Ecto neural progenitor cell (in vitro differentiated cells): ENCODE measurements at regions not wholly inside any gene's neighbourhood (a gene's known extent, or its start where the extent isn't known, plus 50 kb on each side); places are given as distances from the start of the nearest gene placed in this dataset.
"Not testable (repeated sequence)": the region's sequence is repeated elsewhere in the genome, so short reads cannot be mapped to it uniquely, and the experiment has no call there.

Experiments used
- DNase-seq: peaks from one replicate; pipeline ENCODE4 v3.0.0-alpha.2; 2018; ENCODE audit warnings: low spot score

DNA sequence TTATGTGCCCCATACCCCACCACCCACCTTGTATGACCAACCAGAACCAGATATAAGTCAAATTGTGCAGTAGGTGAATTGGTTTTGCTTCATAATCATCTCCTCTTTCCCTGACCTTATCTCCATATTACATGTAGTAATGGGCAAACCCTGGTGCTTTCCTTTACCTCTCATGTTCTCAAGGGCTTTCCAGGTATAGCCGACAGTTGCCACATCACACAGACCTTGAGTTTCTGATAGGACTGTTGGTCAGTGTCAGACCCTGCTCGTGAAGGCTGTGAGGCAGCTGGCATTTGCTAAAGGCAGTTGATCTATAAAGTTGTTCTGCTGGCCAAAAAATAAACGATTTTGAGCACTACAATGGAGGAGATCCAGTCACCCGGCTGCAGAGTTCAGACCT is 145.9 kb downstream of the ALX1 start:
- DNase-seq, result no peak

DNA sequence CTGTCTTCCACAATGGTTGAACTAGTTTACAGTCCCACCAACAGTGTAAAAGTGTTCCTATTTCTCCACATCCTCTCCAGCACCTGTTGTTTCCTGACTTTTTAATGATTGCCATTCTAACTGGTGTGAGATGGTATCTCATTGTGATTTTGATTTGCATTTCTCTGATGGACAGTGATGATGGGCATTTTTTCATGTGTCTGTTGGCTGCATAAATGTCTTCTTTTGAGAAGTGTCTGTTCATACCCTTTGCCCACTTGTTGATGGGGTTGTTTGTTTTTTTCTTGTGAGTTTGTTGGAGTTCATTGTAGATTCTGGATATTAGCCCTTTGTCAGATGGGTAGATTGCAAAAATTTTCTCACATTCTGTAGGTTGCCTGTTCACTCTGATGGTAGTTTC is 153.1 kb downstream of the ALX1 start:
- not testable (repeated sequence) for DNase-seq

DNA sequence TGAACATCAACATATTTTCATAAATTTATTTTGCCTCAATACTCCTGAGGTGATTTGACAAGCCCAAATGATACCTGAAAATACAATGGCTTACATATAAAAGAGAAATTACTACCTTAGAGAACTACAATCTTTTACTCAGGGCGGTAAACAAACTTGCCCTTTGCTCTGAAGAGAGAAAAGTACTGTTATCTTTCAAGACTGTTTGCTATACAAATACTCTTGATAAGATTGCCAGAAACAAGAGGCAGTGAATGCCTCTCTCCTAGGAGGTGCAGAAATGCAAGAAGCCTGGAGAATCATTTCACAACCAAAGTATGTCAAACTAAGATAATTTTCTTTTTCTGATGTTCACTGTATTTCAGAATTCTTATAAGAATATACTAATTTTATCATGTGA is 160.3 kb downstream of the ALX1 start:
- DNase-seq, result no peak

DNA sequence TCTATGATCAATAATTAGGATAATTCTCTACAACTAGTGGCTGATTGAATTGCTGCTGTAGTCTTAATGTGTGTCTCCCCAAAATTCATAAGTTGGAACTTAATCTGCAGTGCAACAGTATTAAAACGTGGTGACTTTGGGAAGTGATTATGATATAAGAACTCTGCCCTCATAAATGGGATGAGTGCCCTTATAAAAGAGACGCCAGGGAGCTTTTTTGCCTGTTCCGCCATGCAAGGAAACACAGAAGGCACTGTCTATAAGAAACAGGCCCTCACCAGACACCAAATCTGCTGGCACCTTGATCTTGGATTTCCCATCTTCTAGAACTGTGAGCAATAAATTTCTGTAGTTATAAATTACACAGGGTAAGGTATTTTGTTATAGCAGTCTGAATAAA is 161.0 kb downstream of the ALX1 start:
- no peak for DNase-seq

DNA sequence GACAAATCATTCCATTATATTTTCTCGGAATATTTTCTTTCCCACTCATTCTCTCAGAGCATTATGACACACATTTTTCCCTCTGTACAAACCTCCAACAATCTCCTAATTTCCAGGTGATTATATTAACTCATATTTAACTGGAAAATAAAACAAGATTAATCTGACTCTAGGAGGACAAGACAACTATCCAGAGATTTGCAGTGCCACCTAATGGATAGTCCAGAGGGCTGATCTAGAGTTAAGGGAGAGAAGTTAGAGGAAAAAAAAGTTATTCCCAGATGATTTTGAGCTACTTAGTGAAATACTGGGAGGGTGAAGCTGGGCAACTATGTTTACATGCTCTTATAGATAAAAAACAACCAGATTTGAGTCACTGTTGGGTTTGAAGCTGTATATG is 161.7 kb downstream of the ALX1 start:
- no peak for DNase-seq

DNA sequence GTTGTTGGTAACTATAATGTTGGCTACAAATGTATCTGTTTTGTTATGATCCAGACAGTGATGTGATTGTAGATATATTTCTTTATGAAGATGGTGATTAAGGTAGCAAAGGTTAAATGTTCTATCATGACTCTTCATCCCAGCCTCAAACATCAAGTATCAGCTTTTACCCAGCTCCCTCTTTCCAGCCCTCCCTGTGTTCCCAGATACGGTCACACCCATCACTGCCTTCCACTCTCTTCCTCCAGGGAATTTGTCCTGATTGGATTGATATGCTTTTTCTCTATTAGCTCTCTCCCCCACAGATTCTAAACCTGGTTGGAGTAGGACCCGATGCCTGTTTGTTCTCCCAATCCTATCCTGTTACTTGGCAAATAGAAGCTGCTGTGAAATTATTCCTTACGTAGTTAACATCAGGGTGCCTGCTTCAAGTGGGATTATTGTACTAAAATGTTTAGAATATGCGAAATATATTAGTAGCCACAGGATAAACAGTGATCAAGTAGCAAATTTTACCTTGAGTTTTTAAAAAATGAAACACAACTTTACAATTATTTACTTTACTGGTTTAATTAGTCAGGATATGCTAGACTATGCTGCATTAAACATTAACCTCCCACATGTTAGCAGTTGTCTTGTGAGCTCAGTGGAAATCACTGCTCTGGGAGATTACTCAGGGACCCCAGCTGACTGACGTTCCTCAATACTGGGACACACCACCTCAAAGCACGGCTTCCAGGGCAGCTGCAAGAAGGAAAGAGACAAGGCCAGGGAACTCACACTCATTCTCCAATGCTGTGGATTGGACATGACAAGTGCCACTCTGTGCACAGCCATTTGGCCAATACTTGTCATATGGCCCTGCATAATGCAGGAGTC is 165.3 kb downstream of the ALX1 start:
- DNase-seq, result no peak

DNA sequence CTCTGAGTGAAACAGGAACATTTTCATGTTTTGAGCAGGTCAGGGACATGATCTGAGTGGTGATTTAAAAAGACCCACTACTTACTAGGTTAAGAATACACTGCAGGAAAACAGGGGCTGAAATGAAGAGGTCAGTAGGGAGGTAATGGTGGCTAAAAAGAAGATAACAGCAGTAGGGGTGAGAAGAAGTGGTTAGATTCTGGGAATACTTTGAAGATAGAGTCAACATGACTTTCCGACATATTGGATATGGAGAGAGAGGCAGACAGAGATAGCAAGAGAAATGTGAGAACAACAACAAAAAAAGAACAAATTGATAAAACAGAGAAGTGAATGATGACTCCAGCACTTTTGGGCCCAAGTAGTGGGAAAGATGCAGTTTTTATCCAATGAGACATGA is 168.0 kb downstream of the ALX1 start:
- DNase-seq, result no peak

DNA sequence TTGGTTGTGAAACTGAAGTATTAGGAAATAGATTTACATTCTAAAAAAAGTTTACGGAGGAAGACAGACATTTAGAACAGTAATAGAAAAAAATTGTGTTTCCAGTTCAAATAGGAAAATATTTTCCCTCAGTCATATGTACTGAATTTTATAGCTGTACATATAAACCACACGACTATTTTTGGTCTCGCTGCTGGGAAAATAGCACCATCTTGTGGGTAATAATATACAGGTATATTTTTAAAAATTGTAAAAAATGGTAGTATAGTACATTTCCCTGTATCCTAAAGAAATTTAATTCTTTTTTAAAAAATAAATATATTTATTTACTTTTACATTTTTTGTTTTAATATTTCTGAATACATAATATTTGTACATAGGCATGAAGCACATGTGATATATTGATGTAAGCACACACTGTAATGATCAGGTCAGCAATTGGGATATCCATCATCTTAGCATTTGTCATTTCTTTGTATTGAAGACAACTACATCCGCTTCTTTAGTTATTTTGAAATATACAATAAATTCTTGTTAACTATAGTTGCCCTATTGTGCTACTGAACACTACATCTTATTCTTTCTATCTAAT is 168.6 kb downstream of the ALX1 start:
- no peak for DNase-seq

DNA sequence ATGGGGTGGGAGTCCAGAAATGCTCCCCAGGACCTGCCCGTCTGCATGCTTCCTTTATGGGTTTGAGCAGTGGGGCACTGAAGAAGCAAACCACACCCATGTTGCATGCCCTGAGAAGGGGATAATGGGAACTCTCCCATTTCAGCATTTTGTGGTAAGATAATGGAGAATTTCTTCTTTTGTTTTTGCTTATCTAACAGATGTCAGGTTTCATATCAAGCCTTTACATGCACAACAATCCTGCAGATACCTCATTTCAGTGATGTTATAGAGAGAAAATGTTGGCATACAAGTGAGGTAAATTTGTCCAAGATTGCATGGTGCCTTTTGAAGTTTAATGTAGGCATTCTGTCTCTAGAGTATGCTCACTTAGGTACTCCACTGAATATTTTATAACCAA is 177.0 kb downstream of the ALX1 start:
- no peak for DNase-seq

DNA sequence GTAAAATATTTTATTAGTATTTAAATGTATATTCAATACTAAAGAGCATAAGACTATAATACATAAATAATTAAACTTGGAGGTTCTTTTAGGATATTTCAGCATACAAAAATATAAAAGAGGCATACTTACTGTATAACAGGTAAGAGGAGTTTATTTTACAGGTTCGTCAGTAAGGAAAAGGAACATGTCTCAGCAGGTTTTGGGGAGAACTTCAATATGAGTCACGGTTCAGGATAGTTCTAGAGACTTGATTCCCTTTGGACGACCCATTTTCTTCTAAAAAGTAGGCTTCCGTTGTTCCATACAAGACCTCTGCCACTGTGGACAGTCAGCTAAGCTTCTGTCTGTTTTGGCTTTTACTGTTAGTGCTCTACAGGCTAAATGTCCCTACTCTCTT is 181.1 kb downstream of the ALX1 start:
- no peak for DNase-seq

DNA sequence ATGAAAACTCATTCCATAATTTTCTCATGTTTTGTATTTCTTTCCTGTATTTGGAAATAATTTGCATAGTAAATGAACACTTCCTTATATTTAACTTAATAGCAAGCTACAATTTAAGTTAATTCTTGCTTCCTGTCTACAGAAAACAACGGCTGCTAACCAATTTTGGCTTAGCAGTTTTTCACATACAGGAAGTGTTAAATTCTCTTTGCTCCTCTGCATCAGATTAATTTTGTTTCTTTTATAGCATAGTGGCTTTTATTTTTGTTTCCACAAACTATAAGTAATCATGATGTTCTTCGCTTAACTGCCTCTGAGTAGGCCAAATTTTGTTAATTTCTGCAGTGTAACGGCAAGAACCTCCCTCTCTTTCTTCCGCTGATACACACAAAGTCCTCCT is 182.9 kb downstream of the ALX1 start:
- no peak for DNase-seq

DNA sequence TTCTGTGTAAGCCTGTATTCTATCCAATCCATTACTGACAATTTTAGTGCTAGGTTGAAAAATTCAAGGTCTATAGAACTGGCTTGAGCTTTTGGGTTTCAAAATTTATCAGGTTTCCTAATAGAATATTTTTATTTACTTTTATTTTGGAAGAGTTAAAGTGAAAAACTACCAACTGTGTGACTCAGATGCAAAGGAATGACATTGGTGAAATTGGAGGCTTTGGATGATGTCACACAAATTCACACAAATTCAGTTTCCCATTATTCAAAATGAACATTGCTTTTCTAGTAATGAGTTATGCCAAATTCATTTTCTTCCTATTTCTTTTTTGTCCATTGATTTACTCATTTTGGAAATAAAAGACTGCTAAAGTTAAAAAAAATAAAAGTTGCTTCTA is 186.9 kb downstream of the ALX1 start:
- DNase-seq, result no peak

DNA sequence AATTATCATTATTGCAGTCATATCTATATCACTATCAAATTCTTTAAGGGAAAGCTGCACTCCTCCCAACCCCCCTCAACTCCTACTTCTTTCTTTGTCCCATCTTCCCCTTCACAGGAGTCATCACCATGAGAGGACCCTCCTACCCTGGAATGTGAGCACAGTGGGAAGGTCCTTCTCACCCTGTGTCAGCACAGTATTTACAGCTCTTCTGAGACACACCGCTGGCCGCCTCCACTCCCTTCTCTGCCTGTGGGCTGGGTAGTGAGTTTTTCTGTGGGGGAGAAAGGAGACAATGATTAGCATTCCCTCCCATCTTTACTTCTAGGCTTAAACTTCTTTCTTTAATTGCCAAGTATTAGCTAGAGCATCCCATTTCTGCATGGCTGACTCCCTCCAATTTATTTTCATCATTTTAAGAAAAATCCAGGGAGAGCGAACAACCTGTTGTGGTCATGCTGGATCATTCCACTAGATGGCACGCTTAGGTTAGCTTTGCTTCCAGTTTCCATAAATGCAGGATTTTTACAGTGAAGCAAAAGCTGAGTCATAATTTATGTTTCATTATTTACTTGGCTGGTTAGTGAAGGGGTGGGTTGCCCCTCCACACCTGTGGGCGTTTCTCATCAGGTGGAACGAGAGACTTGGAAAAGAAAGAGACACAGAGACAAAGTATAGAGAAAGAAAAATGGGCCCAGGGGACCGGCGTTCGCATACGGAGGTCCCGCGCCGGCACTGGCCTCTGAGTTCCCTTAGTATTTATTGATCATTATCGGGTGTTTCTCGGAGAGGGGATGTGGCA is 188.5 kb downstream of the ALX1 start:
- peak; percentile 55 for DNase-seq

DNA sequence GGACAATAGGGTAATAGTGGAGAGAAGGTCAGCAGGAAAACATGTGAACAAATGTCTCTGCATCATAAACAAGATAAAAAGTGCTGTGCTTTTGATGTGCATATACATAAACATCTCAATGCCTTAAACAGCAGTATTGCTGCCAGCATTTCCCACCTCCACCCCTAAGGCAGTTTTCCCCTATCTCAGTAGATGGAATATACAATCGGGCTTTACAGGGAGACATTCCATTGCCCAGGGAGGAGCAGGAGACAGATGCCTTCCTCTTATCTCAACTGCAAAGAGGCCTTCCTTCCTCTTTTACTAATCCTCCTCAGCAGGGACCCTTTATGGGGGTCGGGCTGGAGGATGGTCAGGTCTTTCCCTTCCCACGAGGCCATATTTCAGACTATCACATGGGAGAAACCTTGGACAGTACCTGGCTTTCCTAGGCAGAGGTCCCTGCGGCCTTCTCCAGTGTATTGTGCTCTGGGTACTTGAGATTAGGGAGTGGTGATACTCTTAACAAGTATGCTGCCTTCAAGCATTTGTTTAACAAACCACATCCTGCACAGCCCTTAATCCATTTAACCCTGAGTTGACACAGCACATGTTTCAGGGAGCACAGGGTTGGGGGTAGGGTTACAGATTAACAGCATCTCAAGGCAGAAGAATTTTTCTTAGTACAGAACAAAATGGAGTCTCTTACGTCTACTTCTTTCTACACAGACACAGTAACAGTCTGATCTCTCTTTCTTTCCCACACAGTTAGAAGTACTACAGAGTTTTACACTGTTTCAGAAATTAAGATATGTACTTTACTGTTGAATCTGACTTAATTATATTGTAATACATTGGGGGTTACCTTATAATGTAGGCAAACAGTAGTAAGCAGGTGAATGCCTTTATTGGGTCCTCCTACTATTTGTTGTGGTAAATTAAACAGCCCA is 189.4 kb downstream of the ALX1 start:
- DNase-seq, result peak; percentile 52

DNA sequence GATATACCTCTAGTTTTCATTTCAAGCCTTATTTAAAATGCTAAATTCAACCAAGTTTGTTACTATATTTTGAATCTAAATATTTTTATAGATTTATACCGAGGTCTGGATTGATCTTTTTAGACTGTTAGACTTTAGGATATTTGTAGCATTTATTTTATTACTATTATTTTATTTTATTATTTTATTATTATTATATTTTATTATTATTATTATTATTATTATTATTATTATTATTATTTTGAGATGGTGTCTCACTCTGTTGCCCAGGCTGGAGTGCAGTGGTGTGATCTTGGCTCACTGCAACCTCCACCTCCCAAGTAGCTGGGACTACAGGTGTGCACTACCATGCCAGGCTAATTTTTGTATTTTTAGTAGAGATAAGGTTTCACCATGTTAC is 195.3 kb downstream of the ALX1 start:
- not testable (repeated sequence) for DNase-seq

DNA sequence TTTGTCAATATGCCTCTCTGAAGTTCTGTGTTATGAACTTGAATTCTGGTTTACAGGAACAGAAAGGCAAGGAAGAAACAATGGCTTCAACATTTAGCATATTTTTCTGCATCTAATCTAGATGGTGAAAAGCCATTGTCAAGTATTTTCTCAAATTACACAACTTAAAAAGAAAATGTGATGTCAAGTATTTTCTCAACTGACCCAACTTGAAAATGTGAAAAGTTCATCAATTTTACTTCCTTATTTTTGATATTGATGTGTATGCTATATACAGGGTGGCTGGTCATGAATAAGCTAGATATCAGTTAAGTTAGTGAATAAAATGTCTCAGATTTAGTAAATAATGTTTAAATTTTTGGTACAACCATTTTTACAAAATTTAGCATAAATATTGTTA is 196.7 kb downstream of the ALX1 start:
- DNase-seq, result no peak

DNA sequence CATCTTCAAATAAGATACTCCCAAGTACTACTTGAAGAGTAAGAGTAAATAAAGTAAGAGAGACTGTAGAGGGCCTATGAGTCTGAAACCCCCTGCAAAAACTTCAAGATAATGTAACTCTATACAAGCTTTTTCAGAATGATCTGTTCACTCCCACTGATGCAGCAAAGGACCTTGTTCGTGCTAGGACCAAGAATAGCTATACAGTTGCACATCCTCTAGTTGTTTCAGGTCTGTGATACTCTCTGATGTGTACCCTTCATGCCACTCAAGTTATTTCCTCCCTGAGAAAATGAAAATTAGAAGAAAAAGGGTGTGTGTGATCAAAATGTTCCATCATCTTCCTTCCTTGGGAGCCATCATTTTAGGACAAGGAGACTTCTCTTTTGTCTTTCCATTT is 204.4 kb downstream of the ALX1 start:
- no peak for DNase-seq

DNA sequence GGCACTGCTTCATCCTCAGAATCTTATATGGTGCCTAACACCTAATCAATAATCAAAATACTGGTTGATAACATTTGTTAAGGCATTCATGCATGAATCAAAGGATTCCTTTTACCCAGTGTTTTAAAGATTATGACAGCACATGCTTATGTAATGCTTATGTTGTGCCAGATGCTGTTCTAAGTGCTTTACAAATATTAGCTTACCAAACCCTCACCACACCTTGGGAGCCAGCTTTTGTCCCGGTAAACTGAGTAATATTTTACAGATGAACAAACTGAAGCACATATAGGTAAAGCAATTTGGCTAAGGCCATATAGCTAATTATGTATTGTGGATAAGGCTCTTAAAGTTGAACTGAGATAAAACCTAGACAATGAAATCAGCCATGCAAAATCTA is 209.2 kb downstream of the ALX1 start:
- DNase-seq, result no peak

DNA sequence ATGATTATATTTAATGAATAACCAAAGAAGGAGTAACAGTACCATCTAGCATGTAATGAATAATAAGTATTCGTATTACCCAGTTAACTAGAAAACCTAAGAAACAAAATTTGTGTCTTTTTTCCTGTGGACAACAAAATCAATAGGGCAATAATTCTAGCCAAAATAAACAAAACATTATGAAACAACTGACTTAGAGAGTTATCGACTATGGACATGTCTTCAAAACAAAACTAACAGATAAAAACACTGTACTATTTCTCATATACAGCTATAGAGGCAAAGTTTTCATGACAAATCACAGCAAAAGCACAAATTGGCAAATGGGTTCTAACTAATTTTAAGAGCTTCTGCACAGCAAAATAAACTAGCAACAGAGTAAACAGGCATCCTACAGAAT is 224.1 kb downstream of the ALX1 start:
- no peak for DNase-seq

DNA sequence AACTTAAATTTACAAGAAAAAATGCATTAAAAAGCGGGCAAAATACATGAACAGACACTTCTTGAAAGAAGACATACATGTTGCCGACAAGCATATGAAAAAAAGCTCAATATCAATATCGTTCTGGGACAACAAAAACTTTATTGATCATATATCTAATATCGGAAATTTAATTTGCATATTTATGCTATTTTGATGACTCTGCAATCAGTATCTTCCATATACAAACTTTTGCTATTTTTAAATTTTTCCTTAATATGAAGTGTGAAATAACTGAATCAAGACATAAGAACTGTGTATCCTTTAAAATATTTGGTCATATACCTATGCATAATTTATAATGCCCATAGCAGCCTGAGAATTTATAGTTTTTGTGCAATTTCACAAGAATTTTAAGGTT is 224.6 kb downstream of the ALX1 start:
- DNase-seq, result no peak

DNA sequence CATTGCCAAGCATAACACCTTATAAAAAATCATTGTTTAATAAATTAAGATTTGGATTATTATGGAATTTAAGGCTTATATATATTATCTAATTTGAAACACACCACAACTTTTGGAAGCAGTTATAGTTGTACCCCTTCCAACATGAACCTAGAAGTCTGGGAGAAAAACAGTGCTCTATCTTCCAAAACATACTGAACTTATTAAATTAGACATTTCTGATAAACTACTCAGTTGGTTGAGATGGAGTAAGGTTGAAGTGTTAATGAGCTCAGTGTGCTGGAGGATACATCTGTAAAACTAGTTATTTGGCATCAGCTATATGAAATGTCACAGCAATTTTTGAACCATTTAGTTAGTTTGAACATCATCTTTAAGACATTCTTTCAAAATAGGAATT is 227.4 kb downstream of the ALX1 start:
- DNase-seq, result no peak
